ENCODE measurements at regions not wholly inside any gene's neighbourhood (a gene's known extent, or its start where the extent isn't known, plus 50 kb on each side); places are given as distances from the start of the nearest gene placed in this dataset.

DNA sequence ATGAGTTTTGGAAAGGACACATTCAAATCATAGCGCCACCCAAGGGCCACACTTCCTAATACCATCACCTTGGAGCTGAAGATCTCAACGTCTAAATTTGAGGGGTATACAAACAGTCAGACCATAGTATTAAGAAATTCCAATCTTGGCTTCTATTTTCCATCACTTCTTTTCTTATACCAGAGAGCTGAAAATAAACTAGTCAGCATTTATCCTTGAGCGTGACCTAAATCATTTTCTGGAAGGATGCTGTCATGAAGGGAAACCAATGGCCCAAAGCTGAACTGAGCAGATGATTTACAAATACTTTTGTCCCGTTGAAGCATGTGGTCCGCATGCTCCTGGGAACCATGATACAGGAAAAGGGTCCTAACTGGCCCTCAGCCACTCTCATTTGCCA is 921.9 kb downstream of the CCSER2 start:
- DNase-seq = no peak

GRCh38 chr10:85256481-85256880 is 928.1 kb downstream of the CCSER2 start:
- no peak for DNase-seq

DNA sequence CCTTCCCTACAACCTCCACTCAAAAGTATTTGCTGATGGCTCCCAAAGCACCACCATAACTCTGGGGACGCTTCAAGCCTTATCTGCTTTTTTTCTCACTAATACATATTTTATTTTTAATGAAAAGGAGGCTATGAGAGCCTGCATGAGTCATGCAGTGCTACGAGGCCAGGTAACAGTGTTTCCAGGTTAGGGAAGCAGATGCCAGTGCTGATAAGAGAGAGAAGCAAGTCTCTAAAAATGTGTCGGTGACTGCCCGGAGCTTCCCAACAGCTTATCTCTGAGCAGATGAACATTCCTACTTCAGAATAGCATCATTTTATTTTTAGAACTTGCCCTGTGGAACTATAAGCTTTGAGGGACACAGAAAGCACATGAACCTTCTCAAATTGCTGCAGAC is 931.5 kb downstream of the CCSER2 start:
- no peak for DNase-seq

- DNase-seq = no peak
Measured at GRCh38 chr10:85262992-85263391, 934.6 kb downstream of the CCSER2 start.

DNA sequence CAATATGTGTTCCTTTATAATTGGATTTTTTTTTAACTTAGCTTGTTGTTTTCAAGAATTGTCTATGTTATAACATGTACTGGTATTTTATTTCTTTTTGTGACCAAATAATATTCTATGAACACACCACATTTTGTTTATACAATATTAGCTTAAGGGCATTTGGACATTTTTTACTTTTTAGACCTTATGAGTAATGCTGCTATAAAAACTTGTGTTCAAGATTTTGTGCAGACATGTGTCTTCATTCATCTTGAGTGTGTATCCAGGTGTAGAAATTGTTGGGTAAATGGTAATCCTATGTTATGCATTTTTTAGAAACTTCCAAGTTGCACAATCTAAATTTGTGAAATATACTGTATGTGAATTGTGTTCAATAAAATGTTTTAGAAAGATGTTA is 936.7 kb downstream of the CCSER2 start:
- DNase-seq = no peak

DNA sequence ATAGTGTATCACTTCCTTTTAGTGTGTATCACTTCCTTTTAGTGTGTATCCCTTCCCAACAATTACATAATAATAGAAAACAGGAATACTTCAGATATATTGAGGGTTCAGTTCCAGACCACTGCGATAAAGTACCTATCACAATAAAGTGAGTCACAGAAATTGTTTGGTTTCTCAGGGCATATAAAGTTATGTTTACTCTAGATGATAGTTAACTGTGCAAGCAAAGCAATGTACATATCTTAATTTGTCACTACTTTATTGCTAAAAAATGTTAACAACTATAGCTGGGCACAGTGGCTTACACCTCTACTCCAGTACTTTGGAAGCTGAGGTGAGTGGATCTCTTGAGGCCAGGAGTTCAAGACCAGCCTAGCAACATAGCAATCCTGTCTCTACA is 938.4 kb downstream of the CCSER2 start:
- no peak for DNase-seq

DNA sequence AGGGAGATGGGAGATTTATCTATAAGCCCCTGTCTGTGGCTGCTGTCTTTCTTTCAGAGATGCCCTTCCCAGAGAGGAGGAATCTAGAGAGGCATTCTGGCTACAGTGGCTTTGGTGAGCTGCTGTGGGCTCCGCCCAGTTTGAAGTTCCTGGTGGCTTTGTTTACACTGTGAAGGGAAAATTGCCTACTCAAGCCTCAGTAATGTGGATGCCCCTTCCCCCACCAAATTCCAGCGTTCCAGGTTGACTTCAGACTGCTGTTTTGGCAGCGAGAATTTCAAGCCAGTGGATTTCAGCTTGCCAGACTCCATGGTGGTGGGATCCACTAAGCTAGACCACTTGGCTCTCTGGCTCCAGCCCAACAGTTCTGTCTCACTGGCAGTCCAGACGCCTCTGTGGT is 951.6 kb downstream of the CCSER2 start:
- DNase-seq = no peak

GRCh38 chr10:85284778-85285770 is 956.7 kb downstream of the CCSER2 start:
- DNase-seq = no peak

- no peak for DNase-seq
Measured at GRCh38 chr10:85293483-85293882, 965.1 kb downstream of the CCSER2 start.

- no peak for DNase-seq
Measured at GRCh38 chr10:85311613-85312337, 983.4 kb downstream of the CCSER2 start.

DNA sequence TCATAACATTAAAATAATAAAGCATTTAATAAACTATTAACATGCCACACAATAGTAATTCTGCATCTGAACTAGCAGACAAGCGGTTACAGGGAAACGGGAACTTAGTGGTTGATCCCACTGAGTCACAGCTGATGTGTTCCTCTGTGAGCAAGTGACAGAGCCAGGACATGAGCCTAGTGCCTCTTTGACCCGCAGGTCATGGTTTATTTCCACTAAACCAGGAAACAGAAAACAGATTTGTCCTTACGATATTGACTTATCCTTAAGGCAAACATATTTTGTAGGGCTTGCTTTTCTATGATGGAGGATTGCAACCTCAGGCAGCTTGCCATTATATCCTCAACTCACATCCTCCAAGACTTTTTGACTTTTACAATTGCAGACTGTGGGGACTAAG is 987.3 kb downstream of the CCSER2 start:
- no peak for DNase-seq

GRCh38 chr10:85316276-85316675 is 987.9 kb downstream of the CCSER2 start:
- no peak for DNase-seq

DNA sequence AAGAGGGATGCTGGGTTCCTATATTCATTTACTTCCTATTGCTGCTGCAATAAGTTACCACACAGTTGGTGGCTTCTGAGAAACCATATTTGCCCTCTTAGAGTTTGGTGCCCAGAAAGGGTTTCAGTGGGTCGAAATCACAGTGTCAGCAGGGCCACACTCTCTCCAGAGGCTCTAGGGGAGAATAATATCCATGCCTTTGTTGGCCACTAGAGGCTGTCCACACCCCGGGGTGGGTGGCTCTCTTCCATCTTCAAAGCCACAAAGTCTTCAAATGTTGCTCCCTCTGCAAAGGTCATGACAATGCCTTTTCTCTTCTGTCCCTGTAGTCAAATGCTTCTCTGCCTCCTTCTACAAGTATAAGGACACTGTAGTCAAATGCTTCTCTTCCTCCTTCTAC is 989.4 kb downstream of the CCSER2 start:
- no peak for DNase-seq

DNA sequence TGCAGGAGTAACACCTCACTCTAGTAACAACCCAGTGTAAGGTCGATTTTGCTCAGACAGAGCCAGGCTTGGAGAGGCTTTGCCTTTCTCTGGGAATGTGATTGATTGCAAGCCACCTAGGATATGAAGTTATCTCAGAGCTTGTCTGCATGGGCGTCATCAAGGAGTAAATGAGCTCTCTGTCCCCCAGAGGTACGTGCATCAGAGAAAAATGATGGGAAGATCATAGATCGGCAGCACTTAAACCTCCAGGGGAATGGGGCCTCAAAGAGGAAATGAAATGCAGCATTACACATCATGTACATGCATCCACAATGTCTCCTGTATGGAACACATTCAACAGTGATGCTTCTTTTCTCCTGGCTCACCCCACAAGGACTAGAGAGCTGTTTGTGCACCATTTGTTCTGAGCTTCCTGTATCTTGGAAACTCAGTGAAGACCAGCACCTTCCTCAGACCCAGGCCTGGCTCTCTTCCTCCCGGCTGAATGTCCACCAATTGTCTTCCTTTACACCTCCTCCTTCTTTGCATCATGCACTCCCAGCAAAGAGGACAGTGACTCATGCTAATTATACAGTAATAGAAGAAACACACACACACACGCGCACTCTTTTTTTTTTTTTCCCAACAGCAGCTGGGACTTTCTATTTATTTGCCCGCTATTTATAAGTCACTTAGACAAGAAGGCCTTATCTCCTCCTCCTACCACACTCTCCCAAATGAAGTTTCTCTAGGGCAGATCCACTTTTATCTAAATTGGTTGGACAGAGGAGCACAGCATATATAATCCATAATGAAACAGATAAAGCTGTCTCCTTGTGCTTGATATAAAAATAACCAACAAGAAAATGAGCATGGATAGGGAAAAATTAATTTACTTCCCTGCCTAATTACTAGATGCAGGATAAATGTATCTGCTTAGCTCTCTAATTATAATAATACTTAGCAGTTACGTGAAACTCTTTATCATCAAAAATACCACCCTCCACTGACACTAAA is 990.7 kb downstream of the CCSER2 start:
- DNase-seq = no peak

- no peak for DNase-seq
Measured at GRCh38 chr10:85319826-85320225, 991.4 kb downstream of the CCSER2 start.

GRCh38 chr10:85333594-85333993 is 1005.2 kb downstream of the CCSER2 start:
- DNase-seq = no peak

- DNase-seq = no peak
Measured at GRCh38 chr10:85362401-85362800, 1004.2 kb downstream of the GRID1 start.

GRCh38 chr10:85377029-85377806 is 989.4 kb downstream of the GRID1 start:
- no peak for DNase-seq

DNA sequence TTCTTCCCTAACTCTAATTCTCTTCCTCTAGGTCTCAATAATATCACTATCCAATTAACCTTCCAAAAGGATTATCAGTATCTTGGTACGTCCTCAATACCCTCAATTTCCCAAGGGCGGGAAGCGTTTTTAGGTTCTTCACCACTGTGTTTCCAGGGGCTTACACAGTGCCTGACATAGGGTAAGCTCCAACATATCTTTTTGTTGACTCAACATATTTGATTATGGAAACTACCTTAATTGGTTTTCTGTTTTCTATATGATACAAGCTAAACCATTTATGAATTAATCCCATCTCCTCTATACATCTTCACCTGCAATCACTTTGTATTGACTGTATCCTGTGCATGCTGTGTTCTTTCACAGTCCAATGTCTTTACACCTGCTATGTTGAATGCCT is 987.3 kb downstream of the GRID1 start:
- no peak for DNase-seq

- DNase-seq = no peak
Measured at GRCh38 chr10:85400981-85401695, 965.5 kb downstream of the GRID1 start.

DNA sequence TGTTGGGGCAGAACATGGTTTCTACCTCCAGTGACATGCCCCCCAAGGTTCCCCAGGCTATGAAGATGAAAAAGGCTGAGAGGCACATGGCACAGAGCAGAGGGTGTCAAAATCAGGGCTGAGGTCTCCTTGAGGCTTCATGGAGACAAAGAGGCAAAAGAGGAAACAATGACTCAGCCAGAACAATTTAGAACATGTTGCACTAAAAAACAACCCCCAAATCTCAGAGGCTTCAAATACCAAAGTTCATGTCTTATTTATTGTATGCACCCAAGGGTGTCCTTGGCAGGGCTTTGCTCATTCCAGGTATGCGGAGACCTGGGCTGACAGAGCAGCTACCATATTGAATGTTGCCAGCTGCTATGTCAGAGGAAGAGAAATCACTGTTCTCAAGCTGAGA is 964.1 kb downstream of the GRID1 start:
- DNase-seq = no peak

Data from Kasumi-1 (cell line).